Panc1 (cell line): ENCODE measurements at regions not wholly inside any gene's neighbourhood (a gene's known extent, or its start where the extent isn't known, plus 50 kb on each side); places are given as distances from the start of the nearest gene placed in this dataset.

Experiments
- ATAC-seq: fragments of 200-7000 bp; cut with Tn5 transposase; 2 replicates; pipeline ENCODE4 v1.9.1; 2020; ENCODE audit warnings: mild to moderate bottlenecking, moderate library complexity
- BruUV-seq: library from RNA; stranded (reverse); fragments of 400-500 nt; replicated peaks from 2 replicates; lab custom pipeline; 2021; lab: Mats Ljungman, UMichigan
- CTCF ChIA-PET: fragments of 300-600 bp; sonication (Branson Sonifier 250); formaldehyde crosslinking; loops from one replicate; lab custom pipeline; 2022; ENCODE audit warnings: antibody characterized with exemption; lab: Charles Lee
- POLR2A ChIA-PET: fragments of 300-600 bp; sonication (Branson Sonifier 250); formaldehyde crosslinking; loops from one replicate; lab custom pipeline; 2022; ENCODE audit warnings: antibody characterized with exemption; lab: Charles Lee
- DNase-seq: peaks from one replicate; pipeline ENCODE4 v3.0.0-alpha.2; 2010; ENCODE audit warnings: low read depth, low spot score
- H3K27ac ChIP-seq: 2 replicates; pipeline ENCODE4 v1.5.1; 2011; ENCODE audit warnings: mild to moderate bottlenecking, low read length, inconsistent platforms
- H3K27me3 ChIP-seq: fragments of 200-500 bp; sonication (Bioruptor generic); 2 replicates; pipeline ENCODE4 v1.6.0; 2014; ENCODE audit warnings: low read length, inconsistent platforms; ENCODE audit not compliant: control insufficient read depth, insufficient read depth
- H3K36me3 ChIP-seq: fragments of 200-500 bp; sonication (Bioruptor generic); 2 replicates; pipeline ENCODE4 v1.5.1; 2014; ENCODE audit warnings: inconsistent platforms, mild to moderate bottlenecking, low read length, moderate library complexity; ENCODE audit not compliant: control insufficient read depth, insufficient read depth
- H3K4me1 ChIP-seq: 2 replicates; pipeline ENCODE4 v1.5.1; 2011; ENCODE audit warnings: inconsistent platforms, mild to moderate bottlenecking, low read length, moderate library complexity; ENCODE audit not compliant: control insufficient read depth, insufficient read depth
- H3K4me3 ChIP-seq, 2 experiments: 2 replicates each; pipeline ENCODE4 v1.5.1; 2011 to 2012; ENCODE audit warnings: low read depth in 2 of 2, low read length in 2 of 2, mild to moderate bottlenecking in 2 of 2, inconsistent platforms in 1 of 2, moderate library complexity in 1 of 2
- H3K9me3 ChIP-seq: fragments of 200-500 bp; sonication (Bioruptor generic); 2 replicates; pipeline ENCODE4 v1.5.1; 2014; ENCODE audit warnings: low read depth, mild to moderate bottlenecking, inconsistent platforms, low read length, moderate library complexity; ENCODE audit not compliant: control insufficient read depth, insufficient read depth
- CTCF ChIP-seq: fragments of 450-650 bp; IDR thresholded peaks from 2 replicates; pipeline ENCODE4 v1.5.1; 2017; ENCODE audit warnings: mild to moderate bottlenecking
- POLR2AphosphoS5 ChIP-seq: IDR thresholded peaks from 2 replicates; pipeline ENCODE4 v1.6.1; 2012; ENCODE audit warnings: mild to moderate bottlenecking, low read depth, low read length, moderate library complexity
- SIN3A ChIP-seq: IDR thresholded peaks from 2 replicates; pipeline ENCODE4 v1.6.1; 2012; ENCODE audit warnings: low read depth, mild to moderate bottlenecking, low read length, moderate library complexity, borderline replicate concordance; ENCODE audit not compliant: insufficient read depth
- TCF7L2 ChIP-seq: IDR thresholded peaks from 2 replicates; pipeline ENCODE4 v1.6.1; 2011; ENCODE audit warnings: mild to moderate bottlenecking, low read depth, low read length, inconsistent platforms
- in situ Hi-C: cut with HindIII; loops from 2 replicates; pipeline ENCODE4 v1.10.0; 2016; ENCODE audit warnings: low sequenced_read_pairs, low pct_unique_long_range_greater_than_20kb
- intact Hi-C: fragments of 100-400 bp; cut with micrococcal nuclease; formaldehyde crosslinking; loops from one replicate; pipeline ENCODE4 v1.10.0; 2022; ENCODE audit not compliant: unreplicated experiment
- TF ChIP-seq, protein P1 (sequence below), 2 experiments: IDR thresholded peaks; 2 replicates each; pipeline ENCODE4 v1.6.1; 2011 to 2012; ENCODE audit warnings: low read depth in 2 of 2, control low read depth in 1 of 2, low read length in 1 of 2, mild to moderate bottlenecking in 1 of 2, moderate library complexity in 1 of 2; ENCODE audit not compliant: insufficient read depth in 1 of 2

GRCh38 chr7:41568135-41568534, 134.8 kb downstream of the INHBA start:
- CTCF ChIA-PET = no interaction called here
- Histone ChIP-seq H3K36me3 (no peaks in the 10 kb centered on the region), H3K27me3 (no peaks in the 10 kb centered on the region), H3K9me3 (no peaks in the 10 kb centered on the region), H3K4me3 (no peak overlapping the region), H3K27ac (no peak overlapping the region), H3K4me1 (no peaks in the 10 kb centered on the region)
- ATAC-seq (no peak), DNase-seq (no peak)
- intact Hi-C loops = no loop called here
- POLR2A ChIA-PET = no interaction called here
- in situ Hi-C loops = no loop called here
- BruUV-seq = no TSS peak
- TF ChIP-seq CTCF (no peak), SIN3A (no peak), POLR2AphosphoS5 (no peak), TCF7L2 (no peak)
- TF ChIP-seq, protein P1, sequence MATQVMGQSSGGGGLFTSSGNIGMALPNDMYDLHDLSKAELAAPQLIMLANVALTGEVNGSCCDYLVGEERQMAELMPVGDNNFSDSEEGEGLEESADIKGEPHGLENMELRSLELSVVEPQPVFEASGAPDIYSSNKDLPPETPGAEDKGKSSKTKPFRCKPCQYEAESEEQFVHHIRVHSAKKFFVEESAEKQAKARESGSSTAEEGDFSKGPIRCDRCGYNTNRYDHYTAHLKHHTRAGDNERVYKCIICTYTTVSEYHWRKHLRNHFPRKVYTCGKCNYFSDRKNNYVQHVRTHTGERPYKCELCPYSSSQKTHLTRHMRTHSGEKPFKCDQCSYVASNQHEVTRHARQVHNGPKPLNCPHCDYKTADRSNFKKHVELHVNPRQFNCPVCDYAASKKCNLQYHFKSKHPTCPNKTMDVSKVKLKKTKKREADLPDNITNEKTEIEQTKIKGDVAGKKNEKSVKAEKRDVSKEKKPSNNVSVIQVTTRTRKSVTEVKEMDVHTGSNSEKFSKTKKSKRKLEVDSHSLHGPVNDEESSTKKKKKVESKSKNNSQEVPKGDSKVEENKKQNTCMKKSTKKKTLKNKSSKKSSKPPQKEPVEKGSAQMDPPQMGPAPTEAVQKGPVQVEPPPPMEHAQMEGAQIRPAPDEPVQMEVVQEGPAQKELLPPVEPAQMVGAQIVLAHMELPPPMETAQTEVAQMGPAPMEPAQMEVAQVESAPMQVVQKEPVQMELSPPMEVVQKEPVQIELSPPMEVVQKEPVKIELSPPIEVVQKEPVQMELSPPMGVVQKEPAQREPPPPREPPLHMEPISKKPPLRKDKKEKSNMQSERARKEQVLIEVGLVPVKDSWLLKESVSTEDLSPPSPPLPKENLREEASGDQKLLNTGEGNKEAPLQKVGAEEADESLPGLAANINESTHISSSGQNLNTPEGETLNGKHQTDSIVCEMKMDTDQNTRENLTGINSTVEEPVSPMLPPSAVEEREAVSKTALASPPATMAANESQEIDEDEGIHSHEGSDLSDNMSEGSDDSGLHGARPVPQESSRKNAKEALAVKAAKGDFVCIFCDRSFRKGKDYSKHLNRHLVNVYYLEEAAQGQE (IDR thresholded peaks at IDR 0.05; ENCODE audit: insufficient read depth in 1 of 2, low read depth in 2 of 2, low read length in 1 of 2) = no peak

DNA sequence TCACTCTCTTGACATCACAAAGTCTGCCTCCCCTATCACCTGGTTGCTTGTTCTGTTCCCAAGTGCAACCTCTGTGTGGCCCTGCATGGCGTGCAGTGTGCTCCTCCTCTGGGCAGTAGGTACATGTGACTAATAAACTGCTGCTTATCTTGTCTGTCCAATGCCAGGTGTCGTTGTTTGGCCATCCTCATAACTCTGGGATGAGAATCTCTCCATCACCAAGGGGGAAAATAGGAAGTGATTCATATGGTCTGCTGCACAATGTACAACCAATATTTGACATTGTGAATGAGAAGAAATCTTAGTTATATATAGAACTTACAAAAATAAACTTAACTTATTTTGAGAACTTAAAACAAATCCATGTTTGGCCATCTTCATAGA, 135.2 kb downstream of the INHBA start:
- H3K27ac ChIP-seq = no peak overlapping the region
- no peak for DNase-seq
- ChIA-PET POLR2A (no interaction called here), CTCF (no interaction called here)
- no peaks in the 10 kb centered on the region for H3K27me3 ChIP-seq
- in situ Hi-C loops (no loop called here), intact Hi-C loops (no loop called here)
- H3K4me1 ChIP-seq = no peaks in the 10 kb centered on the region
- H3K36me3 ChIP-seq = no peaks in the 10 kb centered on the region
- no peaks in the 10 kb centered on the region for H3K9me3 ChIP-seq
- H3K4me3 ChIP-seq = no peak overlapping the region
- BruUV-seq = no TSS peak
- ATAC-seq = no peak
- no peak for TF ChIP-seq POLR2AphosphoS5
- no peak for TF ChIP-seq CTCF
- TF ChIP-seq SIN3A = no peak
- TF ChIP-seq TCF7L2 = no peak
- TF ChIP-seq, protein P1 (IDR thresholded peaks at IDR 0.05; ENCODE audit: insufficient read depth in 1 of 2, low read depth in 2 of 2, low read length in 1 of 2) = no peak
